ENCODE measurements at regions not wholly inside any gene's neighbourhood (a gene's known extent, or its start where the extent isn't known, plus 50 kb on each side); places are given as distances from the start of the nearest gene placed in this dataset.

- H3K9me3 Mint-ChIP-seq (ENCODE audit: low read depth): peaks cover 16% of the 10 kb centered on the region
- H3K4me1 Mint-ChIP-seq (ENCODE audit: low read depth): peaks cover 15% of the 10 kb centered on the region
- no peak for TF ChIP-seq CTCF (IDR thresholded peaks at IDR 0.05)
- no peak overlapping the region for H3K27ac Mint-ChIP-seq (ENCODE audit: unreplicated experiment)
- H3K4me3 Mint-ChIP-seq (ENCODE audit: unreplicated experiment): no peak overlapping the region
- DNase-seq (ENCODE audit: low spot score): no peak
- H3K27me3 Mint-ChIP-seq (ENCODE audit: low read depth): no peaks in the 10 kb centered on the region
- H3K36me3 Mint-ChIP-seq (ENCODE audit: low read depth): no peaks in the 10 kb centered on the region
Measured at GRCh38 chr2:54371460-54372065, 84.6 kb upstream of the SPTBN1 start.

GRCh38 chr2:54372361-54372760, 83.8 kb upstream of the SPTBN1 start:
- peaks cover 14% of the 10 kb centered on the region for H3K9me3 Mint-ChIP-seq (ENCODE audit: low read depth)
- no peaks in the 10 kb centered on the region for H3K27me3 Mint-ChIP-seq (ENCODE audit: low read depth)
- DNase-seq (ENCODE audit: low spot score): no peak
- peaks cover 15% of the 10 kb centered on the region for H3K4me1 Mint-ChIP-seq (ENCODE audit: low read depth)
- H3K36me3 Mint-ChIP-seq (ENCODE audit: low read depth): no peaks in the 10 kb centered on the region
- no peak overlapping the region for H3K27ac Mint-ChIP-seq (ENCODE audit: unreplicated experiment)
- no peak for TF ChIP-seq CTCF (IDR thresholded peaks at IDR 0.05)
- no peak overlapping the region for H3K4me3 Mint-ChIP-seq (ENCODE audit: unreplicated experiment)

- H3K4me3 Mint-ChIP-seq (ENCODE audit: unreplicated experiment): no peak overlapping the region
- DNase-seq (ENCODE audit: low spot score): no peak
- no peak for TF ChIP-seq CTCF (IDR thresholded peaks at IDR 0.05)
- H3K27ac Mint-ChIP-seq (ENCODE audit: unreplicated experiment): no peak overlapping the region
- no peaks in the 10 kb centered on the region for H3K36me3 Mint-ChIP-seq (ENCODE audit: low read depth)
- H3K4me1 Mint-ChIP-seq (ENCODE audit: low read depth): peaks cover 15% of the 10 kb centered on the region
- no peaks in the 10 kb centered on the region for H3K27me3 Mint-ChIP-seq (ENCODE audit: low read depth)
- H3K9me3 Mint-ChIP-seq (ENCODE audit: low read depth): peaks cover 5% of the 10 kb centered on the region
Measured at GRCh38 chr2:54373855-54374254, 82.3 kb upstream of the SPTBN1 start.

- H3K36me3 Mint-ChIP-seq (ENCODE audit: low read depth): no peaks in the 10 kb centered on the region
- no peaks in the 10 kb centered on the region for H3K27me3 Mint-ChIP-seq (ENCODE audit: low read depth)
- peaks cover 15% of the 10 kb centered on the region for H3K4me1 Mint-ChIP-seq (ENCODE audit: low read depth)
- H3K4me3 Mint-ChIP-seq (ENCODE audit: unreplicated experiment): no peak overlapping the region
- H3K9me3 Mint-ChIP-seq (ENCODE audit: low read depth): no peaks in the 10 kb centered on the region
- no peak for DNase-seq (ENCODE audit: low spot score)
- no peak for TF ChIP-seq CTCF (IDR thresholded peaks at IDR 0.05)
- H3K27ac Mint-ChIP-seq (ENCODE audit: unreplicated experiment): no peak overlapping the region
Measured at GRCh38 chr2:54374591-54375364, 81.3 kb upstream of the SPTBN1 start.

GRCh38 chr2:54377451-54377850, 78.7 kb upstream of the SPTBN1 start:
- Mint-ChIP-seq H3K4me1 (ENCODE audit: low read depth) (no peaks in the 10 kb centered on the region), H3K36me3 (ENCODE audit: low read depth) (no peaks in the 10 kb centered on the region), H3K4me3 (ENCODE audit: unreplicated experiment) (no peak overlapping the region), H3K27ac (ENCODE audit: unreplicated experiment) (no peak overlapping the region), H3K9me3 (ENCODE audit: low read depth) (no peaks in the 10 kb centered on the region), H3K27me3 (ENCODE audit: low read depth) (no peaks in the 10 kb centered on the region)
- no peak for DNase-seq (ENCODE audit: low spot score)
- TF ChIP-seq CTCF (IDR thresholded peaks at IDR 0.05): no peak
